ENCODE measurements at regions not wholly inside any gene's neighbourhood (a gene's known extent, or its start where the extent isn't known, plus 50 kb on each side); places are given as distances from the start of the nearest gene placed in this dataset.
A peak's percentile ranks its signal among the peaks of the same experiment; 100 is the strongest.

GRCh38 chr6:138570725-138571029 is 71.4 kb upstream of the NHSL1 start:
- peak; percentile 42 for FAIRE-seq
- H3K27me3 ChIP-seq (ENCODE audit: control insufficient read depth in 1 of 2, insufficient read depth in 2 of 2, low read length in 2 of 2): no peaks in the 10 kb centered on the region; a peak in 2 of 5 replicates
- H3K9me3 ChIP-seq (ENCODE audit: low read length): no peaks in the 10 kb centered on the region
- H3K4me2 ChIP-seq (ENCODE audit: low read depth, low read length): peak overlapping the region; percentile 86
- ATAC-seq: no peak
- peak overlapping the region; percentile 2 for H2AFZ ChIP-seq (ENCODE audit: low read length)
- H3K9ac ChIP-seq (ENCODE audit: insufficient read depth, low read depth, low read length): peak overlapping the region; percentile 78
- peak overlapping the region; percentile 60 to 84 (median 64) for H3K4me3 ChIP-seq (replicated peaks in 1 of 3; ENCODE audit: insufficient read depth in 1 of 3, low read depth in 2 of 3, low read length in 3 of 3)
- ChIA-PET CTCF (ENCODE audit: low intra/inter-chr PET ratio, low total read pairs) (no interaction called here), POLR2A (interaction anchor here (0.7 to 6.9 kb wide), 12 partner anchors 11 to 70 kb away, joined by 3 to 121 read pairs (median 16); no protein-coding TSS in a partner anchor)
- no peaks in the 10 kb centered on the region for H4K20me1 ChIP-seq (ENCODE audit: insufficient read depth, low read length)
- H3K27ac ChIP-seq (ENCODE audit: extremely low read length, insufficient read depth, low read length): peak overlapping the region; percentile 79
- no TSS peak for BruUV-seq (replicated peaks)
- intact Hi-C loops (cut with micrococcal nuclease; ENCODE audit: unreplicated experiment): loop anchor here (1.0 to 5.0 kb wide), 3 partner anchors 16 to 63 kb away; no protein-coding TSS in a partner anchor
- WGBS (ENCODE audit: low lambda C conversion rate): under 1% methylated on average over 4 of the region's 4 CpGs
- no peaks in the 10 kb centered on the region for H3K36me3 ChIP-seq (replicated peaks in 1 of 2; ENCODE audit: control insufficient read depth in 1 of 2, insufficient read depth in 2 of 2, low read length in 2 of 2)
- H3K4me1 ChIP-seq (ENCODE audit: insufficient read depth, low read length): peaks cover 53% of the 10 kb centered on the region
- H3K79me2 ChIP-seq (ENCODE audit: insufficient read depth, low read length): peaks cover 65% of the 10 kb centered on the region
- DNase-seq (ENCODE audit: low spot score): peak; percentile 54
- in situ Hi-C loops (cut with HindIII; ENCODE audit: extremely low pct_ligation_motif_present, low pct_unique_long_range_greater_than_20kb): no loop called here
- TF ChIP-seq SOX13 (IDR thresholded peaks at IDR 0.05) (no peak), SOX13 (CRISPR knock-in tag; conservative IDR thresholded peaks at IDR 0.05 in 1 of 2, IDR thresholded peaks at IDR 0.05 in 1 of 2) (peak in 1 of 2 experiments; percentile 25; a peak in 1 of 4 replicates), ZNF326 (CRISPR knock-in tag; IDR thresholded peaks at IDR 0.05; ENCODE audit: borderline replicate concordance) (no peak), KAT8 (CRISPR knock-in tag; IDR thresholded peaks at IDR 0.05) (peak; percentile 10; the same call in 1 of the 2 replicates), ZFP82 (CRISPR knock-in tag; IDR thresholded peaks at IDR 0.05; ENCODE audit: borderline replicate concordance) (no peak), YEATS4 (CRISPR knock-in tag; IDR thresholded peaks at IDR 0.05; ENCODE audit: borderline replicate concordance) (0 out of 2 replicates have a peak, but pooled peaks have one; percentile 1), ZSCAN9 (CRISPR knock-in tag; IDR thresholded peaks at IDR 0.05; ENCODE audit: borderline replicate concordance) (0 out of 2 replicates have a peak, but pooled peaks have one; percentile 19), HOMEZ (CRISPR knock-in tag; IDR thresholded peaks at IDR 0.05; ENCODE audit: low read depth) (peak; percentile 6; the same call in 1 of the 2 replicates), RERE (CRISPR knock-in tag; IDR thresholded peaks at IDR 0.05; ENCODE audit: low read depth) (no peak), ELF3 (CRISPR knock-in tag; IDR thresholded peaks at IDR 0.05) (peak; percentile 15; the same call in 1 of the 2 replicates), MAX (IDR thresholded peaks at IDR 0.05) (0 out of 2 replicates have a peak, but pooled peaks have one; percentile 32), DNMT3B (CRISPR knock-in tag; conservative IDR thresholded peaks at IDR 0.05) (no peak), SATB2 (CRISPR knock-in tag; IDR thresholded peaks at IDR 0.05) (no peak), SALL1 (CRISPR knock-in tag; IDR thresholded peaks at IDR 0.05) (no peak), TAF1 (CRISPR knock-in tag; IDR thresholded peaks at IDR 0.05) (no peak), HNF1B (CRISPR knock-in tag; IDR thresholded peaks at IDR 0.05) (no peak), ASH2L (IDR thresholded peaks at IDR 0.05; ENCODE audit: insufficient read length, low read depth, low read length) (peak; percentile 47), ATRX (CRISPR knock-in tag; IDR thresholded peaks at IDR 0.05; ENCODE audit: borderline replicate concordance) (no peak)
